ENCODE measurements at regions not wholly inside any gene's neighbourhood (a gene's known extent, or its start where the extent isn't known, plus 50 kb on each side); places are given as distances from the start of the nearest gene placed in this dataset.

DNA sequence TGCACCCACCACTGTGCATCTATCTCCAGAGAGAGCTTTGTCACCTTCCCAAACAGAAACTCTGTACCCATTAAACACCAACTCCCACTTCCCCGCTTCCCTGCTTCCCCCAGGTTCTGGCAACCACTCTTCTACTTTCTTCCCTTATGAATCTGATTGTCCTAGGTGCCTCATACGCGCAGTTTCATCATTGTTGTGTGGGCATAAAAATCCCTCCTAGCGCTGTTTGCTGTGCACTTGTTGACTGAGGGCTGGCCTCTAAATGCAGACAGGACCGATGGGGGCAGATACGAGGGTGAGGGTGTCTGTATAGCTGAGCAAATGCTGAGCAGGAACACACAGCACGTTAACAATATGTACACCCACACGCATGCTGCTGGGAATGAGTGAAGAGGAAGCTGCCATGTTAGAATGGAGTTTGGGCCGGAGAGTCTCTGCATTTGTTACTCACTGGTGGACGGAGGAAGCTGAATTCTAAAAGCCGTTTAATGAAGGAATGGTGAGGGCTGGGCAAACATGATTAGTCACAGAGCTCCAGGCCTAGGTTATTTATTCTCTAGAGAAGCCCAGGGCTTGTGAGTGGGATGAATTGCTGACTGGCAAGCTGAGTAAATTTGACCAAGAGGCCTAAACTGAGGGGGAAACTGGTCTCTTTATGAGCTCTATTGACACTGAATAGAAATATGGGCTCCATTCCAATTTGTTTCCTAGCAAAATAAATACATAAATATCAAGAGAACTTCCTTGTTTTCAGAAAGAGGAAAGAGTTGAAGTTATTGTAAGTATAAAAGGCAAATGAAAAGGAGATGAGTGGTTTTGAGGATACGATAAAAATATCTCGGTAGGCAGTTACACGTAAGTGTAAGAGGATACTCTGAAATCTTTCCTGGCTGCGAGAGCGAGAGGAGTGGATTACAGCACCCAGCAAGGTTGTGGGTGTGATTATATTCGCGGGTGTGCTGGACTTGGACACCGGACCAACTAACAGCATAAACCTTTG, 95.9 kb upstream of the RPS6KA3 start:
- no TSS peak for BruUV-seq (replicated peaks)
- peak overlapping the region; percentile 91 for H3K27ac Mint-ChIP-seq (ENCODE audit: unreplicated experiment)

GRCh38 chrX:20361890-20362262, 95.2 kb upstream of the RPS6KA3 start:
- TF ChIP-seq CTCF (IDR thresholded peaks at IDR 0.05; ENCODE audit: unreplicated experiment): no peak
- Mint-ChIP-seq H3K9me3 (ENCODE audit: low read depth, unreplicated experiment) (no peaks in the 10 kb centered on the region), H3K27me3 (ENCODE audit: unreplicated experiment) (no peaks in the 10 kb centered on the region), H3K4me1 (ENCODE audit: low read depth, unreplicated experiment) (peaks cover 32% of the 10 kb centered on the region), H3K27ac (ENCODE audit: unreplicated experiment) (peak overlapping the region; percentile 91), H3K4me3 (ENCODE audit: low read depth, unreplicated experiment) (peak overlapping the region; percentile 60), H3K36me3 (ENCODE audit: insufficient read depth, unreplicated experiment) (peaks cover 14% of the 10 kb centered on the region)
- CTCF ChIA-PET: interaction anchor here (0.5 to 1.9 kb wide), 7 partner anchors 16 to 256 kb away, joined by 3 to 8 read pairs (median 7); no protein-coding TSS in a partner anchor
- no TSS peak for BruUV-seq (replicated peaks)
- peak; percentile 24 for DNase-seq
- intact Hi-C loops (cut with micrococcal nuclease; ENCODE audit: unreplicated experiment): loop anchor here (2.0 to 5.0 kb wide), 2 partner anchors 97 to 155 kb away; no protein-coding TSS in a partner anchor

More for the DNA sequence above, 95.9 kb upstream of the RPS6KA3 start:
- Mint-ChIP-seq H3K4me3 (ENCODE audit: low read depth, unreplicated experiment) (peak overlapping the region; percentile 60), H3K27me3 (ENCODE audit: unreplicated experiment) (no peaks in the 10 kb centered on the region), H3K4me1 (ENCODE audit: low read depth, unreplicated experiment) (peaks cover 32% of the 10 kb centered on the region), H3K36me3 (ENCODE audit: insufficient read depth, unreplicated experiment) (peaks cover 14% of the 10 kb centered on the region), H3K9me3 (ENCODE audit: low read depth, unreplicated experiment) (no peaks in the 10 kb centered on the region)
- peak; percentile 61 for DNase-seq
- CTCF ChIA-PET: interaction anchor here (0.5 to 1.9 kb wide), 10 partner anchors 15 to 257 kb away, joined by 3 to 8 read pairs (median 6); no protein-coding TSS in a partner anchor
- TF ChIP-seq CTCF (IDR thresholded peaks at IDR 0.05; ENCODE audit: unreplicated experiment): no peak
- intact Hi-C loops (cut with micrococcal nuclease; ENCODE audit: unreplicated experiment): loop anchor here (2.0 to 5.0 kb wide), 2 partner anchors 98 to 155 kb away; no protein-coding TSS in a partner anchor

DNA sequence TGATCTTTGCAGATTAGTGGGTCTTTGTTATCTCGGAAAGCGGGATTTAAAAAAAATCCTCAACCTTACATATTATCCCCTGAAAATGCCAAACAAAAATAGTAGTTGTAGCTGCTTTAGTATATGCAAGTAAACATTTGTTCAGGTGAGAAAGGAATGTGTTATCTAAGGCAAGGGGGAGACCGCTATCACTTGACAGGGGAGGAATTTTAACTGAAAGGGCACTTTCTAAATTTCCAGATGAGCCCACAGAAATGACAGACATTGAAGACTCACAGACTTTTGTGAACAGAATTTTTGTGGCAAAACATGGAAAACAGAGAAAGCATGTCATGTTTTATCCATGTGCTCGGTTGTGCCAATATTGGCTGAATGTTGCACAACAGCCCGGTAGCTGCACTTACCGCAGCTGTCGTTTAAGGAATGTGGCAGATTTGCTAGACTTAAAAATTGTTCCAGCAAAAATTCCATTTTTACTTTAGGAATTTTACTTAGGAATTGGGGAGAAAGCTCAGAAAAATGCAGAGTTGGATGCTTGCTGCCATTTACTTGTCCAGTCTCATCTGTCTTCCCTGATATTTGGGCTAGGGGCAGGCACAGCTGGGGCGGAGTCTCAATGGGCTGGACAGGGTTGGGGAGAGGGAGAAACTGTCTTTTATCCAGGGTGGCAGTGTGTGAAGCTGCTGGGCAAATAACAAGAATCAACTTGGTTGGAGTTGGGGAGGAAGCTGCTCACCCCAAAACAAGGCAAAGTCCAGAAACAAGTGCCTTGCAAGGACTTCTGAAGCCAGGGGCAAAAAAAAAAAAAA, 94.6 kb upstream of the RPS6KA3 start:
- no TSS peak for BruUV-seq (replicated peaks)
- H3K4me3 Mint-ChIP-seq (ENCODE audit: low read depth, unreplicated experiment): peak overlapping the region; percentile 60
- no peak for TF ChIP-seq CTCF (IDR thresholded peaks at IDR 0.05; ENCODE audit: unreplicated experiment)
- no peaks in the 10 kb centered on the region for H3K27me3 Mint-ChIP-seq (ENCODE audit: unreplicated experiment)
- CTCF ChIA-PET: interaction anchor here (0.6 to 1.9 kb wide), 6 partner anchors 17 to 255 kb away, joined by 3 to 8 read pairs (median 7); no protein-coding TSS in a partner anchor
- peak; percentile 10 for DNase-seq
- peaks cover 14% of the 10 kb centered on the region for H3K36me3 Mint-ChIP-seq (ENCODE audit: insufficient read depth, unreplicated experiment)
- intact Hi-C loops (cut with micrococcal nuclease; ENCODE audit: unreplicated experiment): loop anchor here (5.0 kb wide), 1 partner anchor 156 kb away; no protein-coding TSS in a partner anchor
- peaks cover 32% of the 10 kb centered on the region for H3K4me1 Mint-ChIP-seq (ENCODE audit: low read depth, unreplicated experiment)
- peak overlapping the region; percentile 91 for H3K27ac Mint-ChIP-seq (ENCODE audit: unreplicated experiment)
- no peaks in the 10 kb centered on the region for H3K9me3 Mint-ChIP-seq (ENCODE audit: low read depth, unreplicated experiment)

GRCh38 chrX:20355187-20355586, 88.5 kb upstream of the RPS6KA3 start:
- H3K27ac Mint-ChIP-seq (ENCODE audit: unreplicated experiment): no peak overlapping the region
- intact Hi-C loops (cut with micrococcal nuclease; ENCODE audit: unreplicated experiment): no loop called here
- no peak for DNase-seq
- CTCF ChIA-PET: no interaction called here
- no peaks in the 10 kb centered on the region for H3K36me3 Mint-ChIP-seq (ENCODE audit: insufficient read depth, unreplicated experiment)
- H3K4me3 Mint-ChIP-seq (ENCODE audit: low read depth, unreplicated experiment): no peak overlapping the region
- BruUV-seq (replicated peaks): no TSS peak
- H3K4me1 Mint-ChIP-seq (ENCODE audit: low read depth, unreplicated experiment): no peaks in the 10 kb centered on the region
- no peaks in the 10 kb centered on the region for H3K9me3 Mint-ChIP-seq (ENCODE audit: low read depth, unreplicated experiment)
- no peaks in the 10 kb centered on the region for H3K27me3 Mint-ChIP-seq (ENCODE audit: unreplicated experiment)
- no peak for TF ChIP-seq CTCF (IDR thresholded peaks at IDR 0.05; ENCODE audit: unreplicated experiment)
